ENCODE measurements at regions not wholly inside any gene's neighbourhood (a gene's known extent, or its start where the extent isn't known, plus 50 kb on each side); places are given as distances from the start of the nearest gene placed in this dataset.

GRCh38 chr14:65299826-65300225 lies 112.7 kb upstream of the FUT8 start:
- WGBS, 2 donors = 57 to 79% methylated on average over 3 of the region's 3 CpGs
- H3K4me1 ChIP-seq (ENCODE audit: control insufficient read depth in 5 of 5, insufficient read depth in 5 of 5, low read length in 5 of 5) = peaks cover 0 to 15% (median 0%) of the 10 kb centered on the region in 5 donors
- H3K9me3 ChIP-seq (ENCODE audit: control insufficient read depth in 4 of 4, insufficient read depth in 3 of 4, low read length in 3 of 4) = no peaks in the 10 kb centered on the region
- ATAC-seq (ENCODE audit: insufficient read depth, low FRiP score) (no peak), DNase-seq (peak in 2 of 3 donors; percentile 34 to 58)
- no peaks in the 10 kb centered on the region for H3K36me3 ChIP-seq (ENCODE audit: control insufficient read depth in 4 of 4, insufficient read depth in 4 of 4, low read length in 4 of 4)
- no peak for TF ChIP-seq CTCF (IDR thresholded peaks at IDR 0.05; ENCODE audit: control extremely low read depth, extremely low read depth)
- no peak overlapping the region for H3K4me3 ChIP-seq
- H3K9ac ChIP-seq (ENCODE audit: insufficient read depth in 1 of 2, low read length in 2 of 2) = no peak overlapping the region
- no peak overlapping the region for H3K27ac ChIP-seq (ENCODE audit: low read depth in 1 of 2, low read length in 1 of 2)
- H3K27me3 ChIP-seq (ENCODE audit: control insufficient read depth in 3 of 3, insufficient read depth in 3 of 3, low read length in 2 of 3) = no peaks in the 10 kb centered on the region

GRCh38 chr14:65301862-65302539 lies 110.5 kb upstream of the FUT8 start:
- WGBS, 2 donors = 76 to 79% methylated on average over 7 of the region's 7 CpGs
- no peak for DNase-seq
- Histone ChIP-seq H3K9ac (ENCODE audit: insufficient read depth in 1 of 2, low read length in 2 of 2) (no peak overlapping the region), H3K4me3 (no peak overlapping the region), H3K9me3 (ENCODE audit: control insufficient read depth in 4 of 4, insufficient read depth in 3 of 4, low read length in 3 of 4) (no peaks in the 10 kb centered on the region), H3K36me3 (ENCODE audit: control insufficient read depth in 4 of 4, insufficient read depth in 4 of 4, low read length in 4 of 4) (no peaks in the 10 kb centered on the region), H3K4me1 (ENCODE audit: control insufficient read depth in 5 of 5, insufficient read depth in 5 of 5, low read length in 5 of 5) (peaks cover 0 to 15% (median 0%) of the 10 kb centered on the region in 5 donors), H3K27me3 (ENCODE audit: control insufficient read depth in 3 of 3, insufficient read depth in 3 of 3, low read length in 2 of 3) (no peaks in the 10 kb centered on the region), H3K27ac (ENCODE audit: low read depth in 1 of 2, low read length in 1 of 2) (peak overlapping the region in 1 of 2 donors; percentile 27)
- no peak for ATAC-seq (ENCODE audit: insufficient read depth, low FRiP score)
- no peak for TF ChIP-seq CTCF (IDR thresholded peaks at IDR 0.05; ENCODE audit: control extremely low read depth, extremely low read depth)

- no peak overlapping the region for H3K9ac ChIP-seq (ENCODE audit: insufficient read depth in 1 of 2, low read length in 2 of 2)
- no peak overlapping the region for H3K27ac ChIP-seq (ENCODE audit: low read depth in 1 of 2, low read length in 1 of 2)
- no peaks in the 10 kb centered on the region for H3K36me3 ChIP-seq (ENCODE audit: control insufficient read depth in 4 of 4, insufficient read depth in 4 of 4, low read length in 4 of 4)
- WGBS, 2 donors = 45 to 73% methylated on average over 7 of the region's 7 CpGs
- no peak for TF ChIP-seq CTCF (IDR thresholded peaks at IDR 0.05; ENCODE audit: control extremely low read depth, extremely low read depth)
- H3K27me3 ChIP-seq (ENCODE audit: control insufficient read depth in 3 of 3, insufficient read depth in 3 of 3, low read length in 2 of 3) = no peaks in the 10 kb centered on the region
- no peak for DNase-seq
- no peaks in the 10 kb centered on the region for H3K9me3 ChIP-seq (ENCODE audit: control insufficient read depth in 4 of 4, insufficient read depth in 3 of 4, low read length in 3 of 4)
- no peak for ATAC-seq (ENCODE audit: insufficient read depth, low FRiP score)
- H3K4me3 ChIP-seq = no peak overlapping the region
- peaks cover 0 to 15% (median 0%) of the 10 kb centered on the region in 5 donors for H3K4me1 ChIP-seq (ENCODE audit: control insufficient read depth in 5 of 5, insufficient read depth in 5 of 5, low read length in 5 of 5)
These were observed 109.8 kb upstream of the FUT8 start for GRCh38 chr14:65302571-65303189.

Measured in lung (tissue), 11 donors.